ENCODE measurements at regions not wholly inside any gene's neighbourhood (a gene's known extent, or its start where the extent isn't known, plus 50 kb on each side); places are given as distances from the start of the nearest gene placed in this dataset.

- H3K27ac ChIP-seq (ENCODE audit: low read length) = no peak overlapping the region
- no peaks in the 10 kb centered on the region for H3K9me3 ChIP-seq (ENCODE audit: control insufficient read depth in 1 of 2, low read length in 2 of 2)
- no peaks in the 10 kb centered on the region for H3K36me3 ChIP-seq (ENCODE audit: control insufficient read depth in 1 of 2, insufficient read depth in 2 of 2, low read length in 2 of 2)
- H3K4me1 ChIP-seq (ENCODE audit: control insufficient read depth in 1 of 2, insufficient read depth in 2 of 2, low read length in 2 of 2) = no peaks in the 10 kb centered on the region
- no peaks in the 10 kb centered on the region for H3K27me3 ChIP-seq (ENCODE audit: low read depth, low read length)
- no peak overlapping the region for H3K4me3 ChIP-seq (ENCODE audit: low read depth in 1 of 2, low read length in 2 of 2)
Measured at GRCh38 chr15:62928242-62928999, 114.1 kb upstream of the TPM1 start.

GRCh38 chr15:62929000-62929357, 113.6 kb upstream of the TPM1 start:
- H3K4me3 ChIP-seq (ENCODE audit: low read depth in 1 of 2, low read length in 2 of 2) = no peak overlapping the region
- H3K27ac ChIP-seq (ENCODE audit: low read length) = no peak overlapping the region
- H3K36me3 ChIP-seq (ENCODE audit: control insufficient read depth in 1 of 2, insufficient read depth in 2 of 2, low read length in 2 of 2) = no peaks in the 10 kb centered on the region
- H3K27me3 ChIP-seq (ENCODE audit: low read depth, low read length) = no peaks in the 10 kb centered on the region
- no peaks in the 10 kb centered on the region for H3K9me3 ChIP-seq (ENCODE audit: control insufficient read depth in 1 of 2, low read length in 2 of 2)
- H3K4me1 ChIP-seq (ENCODE audit: control insufficient read depth in 1 of 2, insufficient read depth in 2 of 2, low read length in 2 of 2) = no peaks in the 10 kb centered on the region

GRCh38 chr15:62931650-62932049, 110.9 kb upstream of the TPM1 start:
- H3K27ac ChIP-seq (ENCODE audit: low read length) = no peak overlapping the region
- no peaks in the 10 kb centered on the region for H3K36me3 ChIP-seq (ENCODE audit: control insufficient read depth in 1 of 2, insufficient read depth in 2 of 2, low read length in 2 of 2)
- no peaks in the 10 kb centered on the region for H3K9me3 ChIP-seq (ENCODE audit: control insufficient read depth in 1 of 2, low read length in 2 of 2)
- H3K4me3 ChIP-seq (ENCODE audit: low read depth in 1 of 2, low read length in 2 of 2) = no peak overlapping the region
- H3K4me1 ChIP-seq (ENCODE audit: control insufficient read depth in 1 of 2, insufficient read depth in 2 of 2, low read length in 2 of 2) = no peaks in the 10 kb centered on the region
- H3K27me3 ChIP-seq (ENCODE audit: low read depth, low read length) = no peaks in the 10 kb centered on the region

GRCh38 chr15:62932436-62932835, 110.1 kb upstream of the TPM1 start:
- Histone ChIP-seq H3K4me3 (ENCODE audit: low read depth in 1 of 2, low read length in 2 of 2) (no peak overlapping the region), H3K9me3 (ENCODE audit: control insufficient read depth in 1 of 2, low read length in 2 of 2) (no peaks in the 10 kb centered on the region), H3K4me1 (ENCODE audit: control insufficient read depth in 1 of 2, insufficient read depth in 2 of 2, low read length in 2 of 2) (no peaks in the 10 kb centered on the region), H3K27ac (ENCODE audit: low read length) (no peak overlapping the region), H3K27me3 (ENCODE audit: low read depth, low read length) (no peaks in the 10 kb centered on the region), H3K36me3 (ENCODE audit: control insufficient read depth in 1 of 2, insufficient read depth in 2 of 2, low read length in 2 of 2) (no peaks in the 10 kb centered on the region)

- no peaks in the 10 kb centered on the region for H3K36me3 ChIP-seq (ENCODE audit: control insufficient read depth in 1 of 2, insufficient read depth in 2 of 2, low read length in 2 of 2)
- no peaks in the 10 kb centered on the region for H3K27me3 ChIP-seq (ENCODE audit: low read depth, low read length)
- H3K27ac ChIP-seq (ENCODE audit: low read length) = no peak overlapping the region
- no peaks in the 10 kb centered on the region for H3K9me3 ChIP-seq (ENCODE audit: control insufficient read depth in 1 of 2, low read length in 2 of 2)
- no peak overlapping the region for H3K4me3 ChIP-seq (ENCODE audit: low read depth in 1 of 2, low read length in 2 of 2)
- no peaks in the 10 kb centered on the region for H3K4me1 ChIP-seq (ENCODE audit: control insufficient read depth in 1 of 2, insufficient read depth in 2 of 2, low read length in 2 of 2)
Measured at GRCh38 chr15:62933386-62933785, 109.2 kb upstream of the TPM1 start.

GRCh38 chr15:62934236-62934971, 108.1 kb upstream of the TPM1 start:
- H3K36me3 ChIP-seq (ENCODE audit: control insufficient read depth in 1 of 2, insufficient read depth in 2 of 2, low read length in 2 of 2) = no peaks in the 10 kb centered on the region
- H3K9me3 ChIP-seq (ENCODE audit: control insufficient read depth in 1 of 2, low read length in 2 of 2) = no peaks in the 10 kb centered on the region
- H3K4me3 ChIP-seq (ENCODE audit: low read depth in 1 of 2, low read length in 2 of 2) = no peak overlapping the region
- H3K27me3 ChIP-seq (ENCODE audit: low read depth, low read length) = no peaks in the 10 kb centered on the region
- H3K4me1 ChIP-seq (ENCODE audit: control insufficient read depth in 1 of 2, insufficient read depth in 2 of 2, low read length in 2 of 2) = peaks cover 0 to under 1% of the 10 kb centered on the region in 2 donors
- no peak overlapping the region for H3K27ac ChIP-seq (ENCODE audit: low read length)

GRCh38 chr15:62935300-62936081, 107.1 kb upstream of the TPM1 start:
- Histone ChIP-seq H3K27me3 (ENCODE audit: low read depth, low read length) (no peaks in the 10 kb centered on the region), H3K27ac (ENCODE audit: low read length) (no peak overlapping the region), H3K9me3 (ENCODE audit: control insufficient read depth in 1 of 2, low read length in 2 of 2) (no peaks in the 10 kb centered on the region), H3K4me3 (ENCODE audit: low read depth in 1 of 2, low read length in 2 of 2) (no peak overlapping the region), H3K4me1 (ENCODE audit: control insufficient read depth in 1 of 2, insufficient read depth in 2 of 2, low read length in 2 of 2) (peaks cover 6 to 11% of the 10 kb centered on the region in 2 donors), H3K36me3 (ENCODE audit: control insufficient read depth in 1 of 2, insufficient read depth in 2 of 2, low read length in 2 of 2) (no peaks in the 10 kb centered on the region)

- Histone ChIP-seq H3K4me3 (ENCODE audit: low read depth in 1 of 2, low read length in 2 of 2) (no peak overlapping the region), H3K27me3 (ENCODE audit: low read depth, low read length) (no peaks in the 10 kb centered on the region), H3K9me3 (ENCODE audit: control insufficient read depth in 1 of 2, low read length in 2 of 2) (no peaks in the 10 kb centered on the region), H3K36me3 (ENCODE audit: control insufficient read depth in 1 of 2, insufficient read depth in 2 of 2, low read length in 2 of 2) (no peaks in the 10 kb centered on the region), H3K27ac (ENCODE audit: low read length) (no peak overlapping the region), H3K4me1 (ENCODE audit: control insufficient read depth in 1 of 2, insufficient read depth in 2 of 2, low read length in 2 of 2) (peaks cover 15 to 34% of the 10 kb centered on the region in 2 donors)
Measured at GRCh38 chr15:62938825-62939224, 103.7 kb upstream of the TPM1 start.

GRCh38 chr15:62940093-62940754, 102.3 kb upstream of the TPM1 start:
- Histone ChIP-seq H3K4me3 (ENCODE audit: low read depth in 1 of 2, low read length in 2 of 2) (no peak overlapping the region), H3K9me3 (ENCODE audit: control insufficient read depth in 1 of 2, low read length in 2 of 2) (no peaks in the 10 kb centered on the region), H3K27ac (ENCODE audit: low read length) (peak overlapping the region; percentile 78), H3K4me1 (ENCODE audit: control insufficient read depth in 1 of 2, insufficient read depth in 2 of 2, low read length in 2 of 2) (peaks cover 15 to 34% of the 10 kb centered on the region in 2 donors), H3K27me3 (ENCODE audit: low read depth, low read length) (no peaks in the 10 kb centered on the region), H3K36me3 (ENCODE audit: control insufficient read depth in 1 of 2, insufficient read depth in 2 of 2, low read length in 2 of 2) (no peaks in the 10 kb centered on the region)

GRCh38 chr15:62940755-62941361, 101.7 kb upstream of the TPM1 start:
- no peaks in the 10 kb centered on the region for H3K9me3 ChIP-seq (ENCODE audit: control insufficient read depth in 1 of 2, low read length in 2 of 2)
- no peaks in the 10 kb centered on the region for H3K27me3 ChIP-seq (ENCODE audit: low read depth, low read length)
- H3K27ac ChIP-seq (ENCODE audit: low read length) = peak overlapping the region; percentile 78
- no peak overlapping the region for H3K4me3 ChIP-seq (ENCODE audit: low read depth in 1 of 2, low read length in 2 of 2)
- H3K4me1 ChIP-seq (ENCODE audit: control insufficient read depth in 1 of 2, insufficient read depth in 2 of 2, low read length in 2 of 2) = peaks cover 15 to 34% of the 10 kb centered on the region in 2 donors
- H3K36me3 ChIP-seq (ENCODE audit: control insufficient read depth in 1 of 2, insufficient read depth in 2 of 2, low read length in 2 of 2) = no peaks in the 10 kb centered on the region

All from muscle layer of duodenum (tissue), 2 donors.